ENCODE measurements at regions not wholly inside any gene's neighbourhood (a gene's known extent, or its start where the extent isn't known, plus 50 kb on each side); places are given as distances from the start of the nearest gene placed in this dataset.

DNA sequence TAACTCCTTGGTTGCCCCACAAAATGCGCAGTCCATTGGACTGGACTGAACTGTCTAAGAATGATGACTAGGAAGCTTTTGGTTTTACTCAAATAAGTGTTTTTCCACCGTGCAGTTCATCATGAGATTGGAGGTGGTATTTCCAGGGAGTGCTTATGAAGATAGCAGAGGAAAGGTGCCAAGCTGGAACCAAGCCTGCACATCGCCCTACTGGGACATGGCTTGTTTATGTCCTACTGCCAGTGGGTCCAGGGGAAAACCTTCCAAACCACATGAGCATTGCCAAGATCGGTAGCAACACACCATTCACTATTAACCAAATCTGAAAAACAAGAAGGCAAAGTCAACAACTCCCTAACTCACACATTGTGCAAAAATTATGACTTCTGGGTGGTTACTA, 54.7 kb upstream of the DSCAM start:
- Histone ChIP-seq H3K4me3 (replicated peaks in 1 of 3; ENCODE audit: low read depth in 2 of 3, low read length in 3 of 3) (no peak overlapping the region), H4K20me1 (ENCODE audit: insufficient read depth, low read length) (no peaks in the 10 kb centered on the region), H3K79me2 (ENCODE audit: insufficient read depth, low read length) (no peaks in the 10 kb centered on the region), H3K9me3 (replicated peaks in 1 of 2; ENCODE audit: control insufficient read depth in 1 of 2, insufficient read depth in 1 of 2, low read length in 2 of 2) (peaks cover 9 to 11% of the 10 kb centered on the region in 2 donors), H3K36me3 (replicated peaks in 1 of 2; ENCODE audit: control insufficient read depth in 1 of 2, insufficient read depth in 2 of 2, low read length in 2 of 2) (no peaks in the 10 kb centered on the region), H3K27ac (ENCODE audit: low read depth in 1 of 2, low read length in 2 of 2) (no peak overlapping the region), H3K4me1 (ENCODE audit: control insufficient read depth in 1 of 2, insufficient read depth in 2 of 2, low read length in 2 of 2) (no peaks in the 10 kb centered on the region), H3K27me3 (ENCODE audit: control insufficient read depth in 2 of 2, insufficient read depth in 2 of 2, low read length in 2 of 2) (no peaks in the 10 kb centered on the region), H3K9ac (ENCODE audit: insufficient read depth, low read length, poor library complexity, severe bottlenecking) (no peak overlapping the region), H2AFZ (ENCODE audit: insufficient read depth, low read depth, low read length, poor library complexity, severe bottlenecking) (no peak overlapping the region), H3K4me2 (replicated peaks; ENCODE audit: extremely low read depth, low read length, poor library complexity, severe bottlenecking) (no peak overlapping the region)
- Mint-ChIP-seq H3K27ac (no peak overlapping the region), H3K4me3 (no peak overlapping the region), H3K9me3 (peaks cover 6 to 18% (median 9%) of the 10 kb centered on the region in 7 donors), H3K27me3 (ENCODE audit: low read depth in 3 of 3) (peaks cover 0 to 3% (median 0%) of the 10 kb centered on the region in 3 donors), H3K4me1 (no peaks in the 10 kb centered on the region), H3K36me3 (no peaks in the 10 kb centered on the region)
- intact Hi-C loops (cut with micrococcal nuclease): no loop called here
- TF ChIP-seq CTCF (IDR thresholded peaks at IDR 0.05): no peak
- WGBS (ENCODE audit: insufficient coverage): 78% methylated on average over 3 of the region's 4 CpGs
- DNase-seq: no peak

DNA sequence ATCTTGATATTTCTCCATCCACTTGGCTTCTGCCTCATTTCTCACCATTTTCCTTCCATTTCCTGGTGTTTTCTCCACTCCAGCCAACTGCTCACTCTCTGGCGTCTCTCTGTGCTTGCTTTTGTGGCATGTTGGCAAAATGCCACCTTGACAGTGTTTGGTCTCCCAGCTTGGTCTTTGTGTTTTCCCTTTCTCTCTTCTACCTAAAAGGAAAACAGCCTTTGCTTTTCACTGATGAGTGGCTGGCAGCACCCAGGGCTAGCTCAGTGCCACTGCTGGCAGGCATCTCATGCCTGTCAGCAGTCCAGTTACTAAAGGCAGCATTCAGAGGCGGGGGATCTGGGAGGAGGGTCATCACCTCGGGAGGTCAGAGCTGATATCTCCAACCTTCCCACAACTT, 55.3 kb upstream of the DSCAM start:
- H2AFZ ChIP-seq (ENCODE audit: insufficient read depth, low read depth, low read length, poor library complexity, severe bottlenecking): no peak overlapping the region
- intact Hi-C loops (cut with micrococcal nuclease): no loop called here
- H4K20me1 ChIP-seq (ENCODE audit: insufficient read depth, low read length): no peaks in the 10 kb centered on the region
- no peaks in the 10 kb centered on the region for H3K4me1 ChIP-seq (ENCODE audit: control insufficient read depth in 1 of 2, insufficient read depth in 2 of 2, low read length in 2 of 2)
- no peak overlapping the region for H3K9ac ChIP-seq (ENCODE audit: insufficient read depth, low read length, poor library complexity, severe bottlenecking)
- Mint-ChIP-seq H3K36me3 (no peaks in the 10 kb centered on the region), H3K4me3 (no peak overlapping the region), H3K27me3 (ENCODE audit: low read depth in 3 of 3) (peaks cover 0 to 3% (median 0%) of the 10 kb centered on the region in 3 donors), H3K27ac (no peak overlapping the region), H3K4me1 (no peaks in the 10 kb centered on the region), H3K9me3 (peaks cover 0 to 13% (median 6%) of the 10 kb centered on the region in 7 donors)
- no peaks in the 10 kb centered on the region for H3K79me2 ChIP-seq (ENCODE audit: insufficient read depth, low read length)
- no peak for TF ChIP-seq CTCF (IDR thresholded peaks at IDR 0.05)
- no peak overlapping the region for H3K4me2 ChIP-seq (replicated peaks; ENCODE audit: extremely low read depth, low read length, poor library complexity, severe bottlenecking)
- H3K9me3 ChIP-seq (replicated peaks in 1 of 2; ENCODE audit: control insufficient read depth in 1 of 2, insufficient read depth in 1 of 2, low read length in 2 of 2): peaks cover 3 to 8% of the 10 kb centered on the region in 2 donors
- no peak for DNase-seq
- no peaks in the 10 kb centered on the region for H3K27me3 ChIP-seq (ENCODE audit: control insufficient read depth in 2 of 2, insufficient read depth in 2 of 2, low read length in 2 of 2)
- whole genome bisulfite sequencing (ENCODE audit: insufficient coverage): no CpG with 5 or more reads among the region's 3 CpGs
- H3K36me3 ChIP-seq (replicated peaks in 1 of 2; ENCODE audit: control insufficient read depth in 1 of 2, insufficient read depth in 2 of 2, low read length in 2 of 2): no peaks in the 10 kb centered on the region
- H3K27ac ChIP-seq (ENCODE audit: low read depth in 1 of 2, low read length in 2 of 2): no peak overlapping the region
- no peak overlapping the region for H3K4me3 ChIP-seq (replicated peaks in 1 of 3; ENCODE audit: low read depth in 2 of 3, low read length in 3 of 3)
